H1 (cell line): ENCODE measurements at regions not wholly inside any gene's neighbourhood (a gene's known extent, or its start where the extent isn't known, plus 50 kb on each side); places are given as distances from the start of the nearest gene placed in this dataset.

ENCODE experiments used
- EZH2 ChIP-seq: fragments of 200-600 bp; sonication (generic); IDR thresholded peaks from 2 replicates; pipeline ENCODE4 v1.7.1; 2012; ENCODE audit warnings: low read depth, mild to moderate bottlenecking, moderate library complexity, low read length, inconsistent platforms; ENCODE audit not compliant: severe bottlenecking
- JUN ChIP-seq: IDR thresholded peaks from 2 replicates; pipeline ENCODE4 v1.6.1; 2011; ENCODE audit warnings: low read depth, mild to moderate bottlenecking, improper control_type of control experiment, low read length
- JUND ChIP-seq: IDR thresholded peaks from 2 replicates; pipeline ENCODE4 v1.6.1; 2011; ENCODE audit warnings: mild to moderate bottlenecking, improper control_type of control experiment, low read length
- RXRA ChIP-seq: IDR thresholded peaks from 2 replicates; pipeline ENCODE4 v1.6.1; 2011; ENCODE audit warnings: low read depth, mild to moderate bottlenecking, low read length, moderate library complexity; ENCODE audit not compliant: insufficient read depth
- TAF1 ChIP-seq: IDR thresholded peaks from 2 replicates; pipeline ENCODE4 v1.6.1; 2011; ENCODE audit warnings: mild to moderate bottlenecking, low read depth, low read length
- TF ChIP-seq, protein P1 (sequence below), 3 experiments: IDR thresholded peaks; 1 replicate in 2 of 3; 2 replicates in 1 of 3; pipeline versions ENCODE4 v1.5.1 to v1.6.1; 2011; ENCODE audit warnings: low read length in 3 of 3, mild to moderate bottlenecking in 3 of 3, inconsistent platforms in 2 of 3, low read depth in 1 of 3, moderate library complexity in 1 of 3; ENCODE audit not compliant: insufficient read depth in 1 of 3; ENCODE audit errors: control extremely low read depth in 1 of 3

DNA sequence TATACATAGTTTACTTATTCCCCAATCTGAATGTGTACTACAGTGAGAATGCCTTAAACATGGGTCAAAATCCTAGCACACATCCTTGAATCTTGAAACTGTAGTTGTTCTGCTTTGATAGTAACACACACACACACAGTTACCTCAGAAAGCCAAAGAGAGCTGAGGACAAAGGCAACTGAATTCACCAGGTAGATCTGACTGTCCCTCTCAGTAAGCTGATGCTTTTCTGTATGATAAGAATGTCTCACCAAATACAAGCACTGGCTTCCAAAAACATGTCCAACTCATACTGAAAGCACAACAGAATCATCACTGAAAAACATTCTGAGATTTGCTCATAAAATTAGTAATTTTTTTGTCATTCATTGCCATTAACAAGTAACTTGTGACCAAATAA, 104.3 kb upstream of the DYNLRB2 start:
- TF ChIP-seq JUN (no peak), JUND (no peak), TAF1 (no peak), EZH2 (no peak), RXRA (no peak)
- TF ChIP-seq, protein P1, sequence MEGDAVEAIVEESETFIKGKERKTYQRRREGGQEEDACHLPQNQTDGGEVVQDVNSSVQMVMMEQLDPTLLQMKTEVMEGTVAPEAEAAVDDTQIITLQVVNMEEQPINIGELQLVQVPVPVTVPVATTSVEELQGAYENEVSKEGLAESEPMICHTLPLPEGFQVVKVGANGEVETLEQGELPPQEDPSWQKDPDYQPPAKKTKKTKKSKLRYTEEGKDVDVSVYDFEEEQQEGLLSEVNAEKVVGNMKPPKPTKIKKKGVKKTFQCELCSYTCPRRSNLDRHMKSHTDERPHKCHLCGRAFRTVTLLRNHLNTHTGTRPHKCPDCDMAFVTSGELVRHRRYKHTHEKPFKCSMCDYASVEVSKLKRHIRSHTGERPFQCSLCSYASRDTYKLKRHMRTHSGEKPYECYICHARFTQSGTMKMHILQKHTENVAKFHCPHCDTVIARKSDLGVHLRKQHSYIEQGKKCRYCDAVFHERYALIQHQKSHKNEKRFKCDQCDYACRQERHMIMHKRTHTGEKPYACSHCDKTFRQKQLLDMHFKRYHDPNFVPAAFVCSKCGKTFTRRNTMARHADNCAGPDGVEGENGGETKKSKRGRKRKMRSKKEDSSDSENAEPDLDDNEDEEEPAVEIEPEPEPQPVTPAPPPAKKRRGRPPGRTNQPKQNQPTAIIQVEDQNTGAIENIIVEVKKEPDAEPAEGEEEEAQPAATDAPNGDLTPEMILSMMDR (IDR thresholded peaks at IDR 0.05; ENCODE audit: control extremely low read depth in 1 of 3, insufficient read depth in 1 of 3, low read depth in 1 of 3, low read length in 3 of 3): no peak
